ENCODE measurements at regions not wholly inside any gene's neighbourhood (a gene's known extent, or its start where the extent isn't known, plus 50 kb on each side); places are given as distances from the start of the nearest gene placed in this dataset.
"Not testable (repeated sequence)": the region's sequence is repeated elsewhere in the genome, so short reads cannot be mapped to it uniquely, and the experiment has no call there.

GRCh38 chr5:15373151-15373550 lies 126.8 kb upstream of the FBXL7 start:
- no peak overlapping the region for H3K4me3 ChIP-seq (ENCODE audit: low read length)
- TF ChIP-seq ZNF274 (IDR thresholded peaks at IDR 0.05; ENCODE audit: low read depth, low read length): no peak

- H3K4me3 ChIP-seq (ENCODE audit: low read length): no peak overlapping the region
- no peak for TF ChIP-seq ZNF274 (IDR thresholded peaks at IDR 0.05; ENCODE audit: low read depth, low read length)
Observed at GRCh38 chr5:15371184-15371583, 128.8 kb upstream of the FBXL7 start.

- H3K4me3 ChIP-seq (ENCODE audit: low read length): no peak overlapping the region
- TF ChIP-seq ZNF274 (IDR thresholded peaks at IDR 0.05; ENCODE audit: low read depth, low read length): no peak
Observed at GRCh38 chr5:15368835-15369234, 131.1 kb upstream of the FBXL7 start.

DNA sequence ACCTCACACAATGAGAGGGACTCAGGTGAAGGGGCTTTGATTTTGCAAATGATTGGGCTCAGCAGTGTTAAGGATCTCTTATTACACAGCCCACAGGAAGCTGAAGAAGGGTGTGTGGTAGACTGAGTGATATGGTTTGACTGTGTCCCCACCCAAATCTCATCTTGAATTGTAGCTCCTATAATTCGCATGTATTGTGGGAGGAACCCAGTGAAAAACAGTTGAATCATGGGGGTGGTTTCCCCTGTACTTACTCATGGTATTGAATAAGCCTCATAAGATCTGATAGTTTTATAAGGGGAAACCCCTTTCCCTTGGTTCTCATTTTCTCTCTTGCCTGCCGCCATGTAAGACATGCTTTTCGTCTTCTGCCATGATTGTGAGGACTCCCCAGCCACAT lies 132.5 kb upstream of the FBXL7 start:
- no peak for TF ChIP-seq ZNF274 (IDR thresholded peaks at IDR 0.05; ENCODE audit: low read depth, low read length)
- H3K4me3 ChIP-seq (ENCODE audit: low read length): no peak overlapping the region

- no peak overlapping the region for H3K4me3 ChIP-seq (ENCODE audit: low read length)
- TF ChIP-seq ZNF274 (IDR thresholded peaks at IDR 0.05; ENCODE audit: low read depth, low read length): no peak
Observed at GRCh38 chr5:15366676-15367391, 133.1 kb upstream of the FBXL7 start.

DNA sequence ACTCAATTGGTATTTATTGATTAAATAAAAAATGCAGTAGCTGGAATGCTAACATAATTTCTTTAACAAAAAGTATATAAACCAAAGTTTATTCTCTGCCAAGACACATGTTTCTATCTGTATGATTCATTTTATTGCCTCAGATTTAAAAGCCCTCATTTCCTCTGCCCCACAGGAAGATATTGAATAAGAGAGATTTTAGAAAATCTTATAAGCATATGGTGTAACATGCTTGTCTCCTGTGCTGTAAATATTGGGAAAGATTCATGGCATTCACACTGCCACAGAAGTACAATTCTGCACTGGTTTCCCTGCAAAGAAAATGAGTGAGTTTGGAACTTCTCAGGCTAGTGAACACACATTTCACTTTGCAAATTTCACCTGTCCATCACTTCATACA lies 134.9 kb upstream of the FBXL7 start:
- no peak for TF ChIP-seq ZNF274 (IDR thresholded peaks at IDR 0.05; ENCODE audit: low read depth, low read length)
- H3K4me3 ChIP-seq (ENCODE audit: low read length): no peak overlapping the region

- H3K4me3 ChIP-seq (ENCODE audit: low read length): no peak overlapping the region
- TF ChIP-seq ZNF274 (IDR thresholded peaks at IDR 0.05; ENCODE audit: low read depth, low read length): no peak
Observed at GRCh38 chr5:15363601-15364000, 136.4 kb upstream of the FBXL7 start.

DNA sequence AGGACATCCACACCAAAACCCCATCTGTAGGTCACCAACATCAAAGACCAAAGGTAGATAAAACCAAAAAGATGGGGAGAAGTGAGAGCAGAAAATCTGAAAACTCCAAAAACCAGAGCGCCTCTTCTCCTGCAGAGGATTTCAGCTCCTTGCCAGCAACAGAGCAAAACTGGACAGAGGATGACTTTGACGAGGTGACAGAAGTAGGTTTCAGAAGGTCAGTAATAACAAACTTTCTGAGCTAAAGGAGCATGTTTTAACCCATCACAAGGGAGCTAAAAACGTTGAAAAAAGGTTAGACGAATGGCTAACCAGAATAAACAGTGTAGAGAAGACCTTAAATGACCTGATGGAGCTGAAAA lies 142.9 kb upstream of the FBXL7 start:
- H3K4me3 ChIP-seq (ENCODE audit: low read length): not testable (repeated sequence)

- not testable (repeated sequence) for H3K4me3 ChIP-seq (ENCODE audit: low read length)
Observed at GRCh38 chr5:15356308-15357091, 143.5 kb upstream of the FBXL7 start.

GRCh38 chr5:15354021-15354420 lies 146.0 kb upstream of the FBXL7 start:
- H3K4me3 ChIP-seq (ENCODE audit: low read length): no peak overlapping the region
- TF ChIP-seq ZNF274 (IDR thresholded peaks at IDR 0.05; ENCODE audit: low read depth, low read length): no peak

- no peak overlapping the region for H3K4me3 ChIP-seq (ENCODE audit: low read length)
- no peak for TF ChIP-seq ZNF274 (IDR thresholded peaks at IDR 0.05; ENCODE audit: low read depth, low read length)
Observed at GRCh38 chr5:15353086-15353645, 146.8 kb upstream of the FBXL7 start.

DNA sequence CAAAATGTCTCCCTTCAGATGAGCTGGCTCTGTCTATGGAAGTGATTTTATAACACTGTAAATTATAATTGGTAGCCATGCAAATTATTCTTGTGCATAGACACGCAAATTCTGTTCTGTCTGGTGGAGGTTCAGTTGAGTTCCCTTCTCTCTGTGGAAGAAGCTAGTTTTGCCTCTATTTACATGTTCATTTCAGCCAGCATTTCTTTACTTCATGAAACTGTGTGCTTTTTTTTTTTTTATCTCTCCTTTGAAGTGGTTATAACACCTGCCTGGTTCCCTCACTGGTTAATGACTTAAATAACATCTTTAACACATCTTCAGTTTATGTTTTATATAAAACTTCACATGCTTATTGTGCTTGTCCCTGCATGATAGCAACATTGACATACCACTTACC lies 149.4 kb upstream of the FBXL7 start:
- no peak overlapping the region for H3K4me3 ChIP-seq (ENCODE audit: low read length)
- no peak for TF ChIP-seq ZNF274 (IDR thresholded peaks at IDR 0.05; ENCODE audit: low read depth, low read length)

DNA sequence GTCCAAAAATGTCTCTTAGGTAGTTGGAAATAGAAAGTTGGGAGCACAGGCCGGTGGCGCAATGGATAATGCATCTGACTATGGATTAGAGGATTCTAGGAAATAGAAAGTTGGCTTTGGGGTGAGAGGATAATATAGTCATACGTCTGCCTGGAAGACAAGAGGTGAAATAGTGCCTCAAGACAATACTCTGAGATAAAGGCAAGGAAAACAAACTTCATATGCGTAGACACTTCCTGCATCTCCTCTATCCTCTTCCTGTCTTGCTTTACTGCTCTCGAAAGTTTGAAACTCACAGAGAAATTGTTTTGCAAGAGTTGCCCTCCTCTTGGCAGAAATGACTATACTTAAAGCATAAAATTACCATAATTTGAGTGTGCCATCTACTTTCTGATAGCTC lies 153.2 kb upstream of the FBXL7 start:
- no peak overlapping the region for H3K4me3 ChIP-seq (ENCODE audit: low read length)
- TF ChIP-seq ZNF274 (IDR thresholded peaks at IDR 0.05; ENCODE audit: low read depth, low read length): no peak

- TF ChIP-seq ZNF274 (IDR thresholded peaks at IDR 0.05; ENCODE audit: low read depth, low read length): no peak
- no peak overlapping the region for H3K4me3 ChIP-seq (ENCODE audit: low read length)
Observed at GRCh38 chr5:15344954-15345353, 155.0 kb upstream of the FBXL7 start.

DNA sequence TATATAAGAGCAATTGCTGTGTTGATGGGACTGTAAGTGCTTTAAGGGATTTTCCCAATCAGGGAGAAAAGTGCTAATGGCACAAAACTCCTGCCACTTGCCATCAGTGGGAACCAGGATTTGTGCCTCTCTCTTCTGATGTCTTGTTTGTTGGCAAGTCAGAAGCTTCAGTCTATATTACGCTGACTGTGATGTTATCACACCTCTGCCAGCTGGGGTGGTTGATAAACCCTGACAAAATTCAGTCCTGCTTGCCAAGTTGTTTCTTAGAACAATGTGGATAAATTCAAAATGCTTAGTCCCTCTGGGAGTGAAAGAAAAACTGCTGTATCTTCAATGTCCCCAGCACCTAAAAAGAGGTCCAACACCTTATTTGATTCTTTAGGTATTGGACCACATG lies 161.4 kb upstream of the FBXL7 start:
- H3K4me3 ChIP-seq (ENCODE audit: low read length): no peak overlapping the region
- TF ChIP-seq ZNF274 (IDR thresholded peaks at IDR 0.05; ENCODE audit: low read depth, low read length): no peak
